Activated effector memory CD4-positive, alpha-beta T cell treated with Interleukin-2 at 50 U/mL for 16 hours (primary cell): ENCODE measurements at regions not wholly inside any gene's neighbourhood (a gene's known extent, or its start where the extent isn't known, plus 50 kb on each side); places are given as distances from the start of the nearest gene placed in this dataset.

Experiments
- DNase-seq: peaks from one replicate; pipeline ENCODE4 v3.0.0-alpha.2; 2020

DNA sequence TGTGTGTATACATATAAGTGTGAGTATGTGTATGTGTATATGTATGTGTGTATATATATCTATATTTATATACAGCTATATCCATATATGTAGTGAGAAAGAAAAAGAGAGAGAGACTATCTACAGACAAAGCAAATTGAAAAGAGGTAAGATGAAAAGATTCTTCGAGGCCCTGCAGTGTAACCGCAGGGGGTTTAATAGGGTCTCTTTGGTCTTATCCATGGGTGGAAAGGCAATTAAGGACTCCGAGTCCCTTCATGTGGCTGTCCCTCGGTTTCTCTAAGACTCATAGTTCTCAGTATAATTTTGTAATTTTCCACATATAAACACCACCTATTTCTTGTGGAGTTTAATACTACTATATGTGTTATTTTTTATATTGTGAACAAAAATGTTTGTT is 50.6 kb upstream of the JAZF1 start:
- DNase-seq, result no peak

GRCh38 chr7:28236560-28236959 is 56.0 kb upstream of the JAZF1 start:
- no peak for DNase-seq

DNA sequence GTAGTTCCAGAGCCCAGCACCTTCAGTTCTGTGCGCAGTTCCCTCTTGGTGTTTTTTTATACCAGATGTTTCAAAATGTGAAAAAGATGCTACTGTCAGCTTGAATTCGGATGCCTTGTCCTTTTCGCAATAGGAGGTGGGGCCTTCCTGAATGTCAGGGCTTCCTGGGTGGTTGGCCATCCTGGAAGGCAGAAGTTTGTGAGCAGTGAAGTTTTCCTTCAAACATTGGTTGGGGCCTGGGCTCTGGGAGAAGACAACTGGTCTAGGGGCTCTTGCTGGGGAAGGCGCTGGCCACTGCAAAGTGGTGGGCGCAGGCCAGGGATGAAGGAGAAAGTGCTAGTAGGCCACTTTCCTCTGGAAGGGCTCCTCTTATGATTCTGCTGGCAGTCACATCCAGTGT is 56.8 kb upstream of the JAZF1 start:
- DNase-seq, result no peak

GRCh38 chr7:28239823-28240204 is 59.2 kb upstream of the JAZF1 start:
- no peak for DNase-seq

DNA sequence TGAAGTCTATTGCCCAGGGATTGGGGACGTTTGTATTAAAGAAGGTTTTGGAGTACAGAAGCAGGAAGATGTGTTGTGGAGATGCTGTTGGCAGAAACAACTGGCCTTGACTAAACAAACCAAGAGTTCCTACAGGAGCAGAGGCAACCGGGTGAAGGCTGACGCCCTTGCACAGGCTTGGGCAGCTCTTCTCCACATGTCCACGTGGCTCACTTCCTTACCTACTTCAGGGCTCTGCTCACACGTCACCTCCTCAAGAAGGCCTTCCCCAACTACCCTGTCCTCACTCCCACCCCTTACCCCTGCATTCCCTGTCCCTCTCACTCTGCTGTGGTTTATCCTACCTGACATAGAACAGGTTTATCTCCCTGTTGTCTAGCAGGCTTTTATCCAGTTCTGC is 59.9 kb upstream of the JAZF1 start:
- no peak for DNase-seq

DNA sequence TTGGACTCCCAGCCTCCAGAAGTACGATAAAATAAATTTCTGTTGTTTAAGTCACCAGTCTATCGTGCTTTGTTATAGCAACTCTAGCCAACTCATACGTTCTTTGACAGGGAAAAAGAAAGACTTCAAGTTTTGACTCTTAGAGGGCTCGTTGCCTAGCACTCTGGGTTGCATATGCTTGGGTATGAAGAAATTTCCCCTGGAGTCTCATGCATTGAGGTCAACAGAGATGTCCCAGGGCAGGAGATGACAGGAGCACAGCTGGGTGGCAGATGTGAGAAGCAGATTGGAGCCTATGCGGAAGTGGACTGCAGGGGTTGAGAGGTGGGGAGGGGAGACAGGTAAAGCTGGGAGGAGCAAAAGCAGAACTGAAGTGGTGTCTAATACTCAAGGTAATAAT is 63.3 kb upstream of the JAZF1 start:
- DNase-seq, result no peak

- DNase-seq, result no peak
Observed at GRCh38 chr7:28245123-28245878, 64.7 kb upstream of the JAZF1 start.

DNA sequence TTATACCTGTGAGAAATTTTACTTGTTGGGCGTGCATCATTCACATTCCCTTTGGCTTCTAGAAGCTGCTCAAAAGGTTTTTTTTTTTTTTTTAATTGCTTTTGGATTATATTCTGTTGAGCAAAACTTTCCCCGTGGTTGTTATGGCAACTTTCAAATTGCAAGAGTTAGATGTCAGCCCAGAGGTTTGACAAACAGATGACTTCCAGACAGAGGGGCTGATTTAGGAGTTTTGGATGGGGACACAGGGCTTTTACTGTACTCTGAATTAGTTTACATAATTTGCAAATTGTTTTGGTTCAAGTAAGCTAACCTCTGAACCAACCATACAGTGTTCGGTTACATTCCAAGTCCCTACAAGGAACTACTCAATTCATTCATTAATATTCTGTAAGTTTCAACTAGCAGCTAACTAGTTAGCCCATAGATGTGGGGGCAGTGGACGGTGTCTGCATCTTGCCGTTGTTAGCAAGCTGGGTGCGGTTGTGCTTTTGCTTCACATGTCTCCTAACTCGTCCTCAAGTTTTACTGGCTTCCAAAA is 66.4 kb upstream of the JAZF1 start:
- no peak for DNase-seq

DNA sequence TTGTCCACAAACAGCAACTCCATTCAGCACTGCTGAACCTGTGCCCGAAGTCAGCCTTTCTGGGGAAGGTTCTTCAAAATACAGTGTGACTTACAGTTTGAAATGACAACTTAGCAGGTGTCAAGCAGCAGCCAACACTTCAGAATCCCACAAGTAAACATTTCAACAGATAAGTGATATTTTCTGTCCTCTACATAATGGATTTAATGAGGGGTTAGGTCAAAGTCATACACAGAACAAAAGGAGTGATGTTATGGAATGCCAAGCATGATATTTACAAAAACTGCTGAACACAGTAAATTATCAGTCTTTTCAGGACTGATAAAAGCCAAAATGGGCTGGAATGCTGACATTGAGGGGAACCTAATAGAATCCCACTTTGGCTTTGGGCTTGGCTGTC is 77.6 kb upstream of the JAZF1 start:
- no peak for DNase-seq

DNA sequence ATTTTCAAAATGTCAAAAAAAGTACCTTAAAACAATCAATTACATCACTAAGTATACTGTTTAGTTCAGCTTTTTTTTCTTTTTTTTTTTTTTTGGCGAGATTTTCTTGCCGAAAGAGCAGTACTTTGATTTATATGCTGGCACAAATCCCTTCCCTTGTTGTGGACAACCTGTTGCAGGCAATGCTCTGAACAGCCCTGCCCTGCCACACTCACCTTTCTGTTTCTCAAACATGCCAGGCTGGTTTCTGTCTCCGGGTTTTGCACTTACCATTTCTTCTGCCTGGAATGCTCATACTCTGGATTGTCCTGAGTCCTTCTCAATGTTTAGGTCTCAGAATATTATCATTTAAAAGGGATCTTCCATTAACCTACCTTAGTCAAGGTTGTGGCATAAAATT is 80.4 kb upstream of the JAZF1 start:
- DNase-seq, result no peak

GRCh38 chr7:28263622-28264271 is 83.2 kb upstream of the JAZF1 start:
- DNase-seq, result no peak

DNA sequence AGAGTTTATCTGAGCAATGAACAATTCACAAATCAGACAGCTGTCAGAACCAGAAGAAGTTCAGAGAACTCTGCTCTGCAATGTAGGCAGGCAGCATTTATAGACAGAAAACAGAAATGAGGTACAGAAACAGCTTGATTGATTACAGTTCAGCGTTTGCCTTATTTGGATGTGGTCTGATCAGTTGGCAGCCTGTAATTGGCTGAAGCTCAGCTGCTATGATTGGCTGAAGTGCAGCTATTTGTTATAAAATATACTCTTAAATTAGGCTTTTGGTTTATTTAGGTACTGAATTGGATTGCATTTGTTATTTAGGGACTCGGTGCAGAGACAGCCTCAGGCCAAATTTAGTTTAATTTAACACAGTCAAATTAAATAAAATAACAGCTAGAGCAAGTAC is 85.8 kb upstream of the JAZF1 start:
- DNase-seq, result no peak

DNA sequence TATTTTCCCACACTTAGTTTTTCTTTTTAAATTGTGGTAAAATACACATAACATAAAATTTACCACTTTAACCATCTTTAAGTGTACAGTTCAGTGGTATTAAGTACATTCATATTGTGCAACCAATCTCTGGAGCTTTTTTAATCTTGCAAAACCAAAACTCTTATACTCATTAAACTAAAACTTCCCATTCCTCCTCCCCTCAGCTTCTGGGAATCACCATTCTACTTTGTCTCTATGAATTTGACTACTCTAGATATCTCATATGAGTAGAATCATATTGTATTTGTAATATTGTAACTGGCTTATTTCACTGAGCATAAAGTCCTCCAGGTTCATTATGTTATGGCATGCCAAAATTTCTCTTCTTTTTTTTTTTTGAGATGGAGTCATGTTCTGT is 86.4 kb upstream of the JAZF1 start:
- DNase-seq, result no peak

DNA sequence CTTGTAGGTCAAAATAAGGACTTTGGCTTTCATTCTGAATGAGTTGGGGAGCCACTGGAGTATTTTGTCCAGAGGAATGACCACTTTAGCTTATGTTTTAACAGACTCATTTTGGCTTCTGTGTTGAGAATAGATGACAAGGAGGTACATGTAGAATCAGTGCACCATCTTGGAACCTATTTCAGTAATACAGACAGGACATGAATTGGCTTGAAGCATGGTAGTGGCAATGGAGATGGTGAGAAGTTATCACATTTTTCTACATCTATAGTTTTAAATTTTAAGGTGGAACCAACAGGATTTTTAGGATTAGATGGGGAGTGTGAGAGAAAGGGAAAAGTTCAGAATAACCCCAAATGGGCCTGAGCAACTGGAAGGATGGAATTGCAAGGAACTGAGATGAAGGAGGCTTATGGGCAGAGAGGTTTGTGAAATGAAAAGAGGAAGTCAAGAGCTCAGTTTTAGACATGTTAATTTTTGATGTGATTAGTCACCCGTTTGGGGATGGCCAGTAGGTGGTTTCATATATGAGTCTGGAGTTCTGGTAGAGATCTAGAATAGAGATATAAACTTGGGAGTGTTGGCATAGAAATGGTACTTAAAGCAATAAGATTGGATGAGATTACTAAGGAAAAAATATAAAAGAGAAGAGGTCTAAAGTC is 89.2 kb upstream of the JAZF1 start:
- no peak for DNase-seq

GRCh38 chr7:28270536-28270935 is 89.9 kb upstream of the JAZF1 start:
- DNase-seq, result no peak

- DNase-seq, result no peak
Observed at GRCh38 chr7:28272461-28272877, 91.9 kb upstream of the JAZF1 start.

GRCh38 chr7:28276298-28276697 is 95.7 kb upstream of the JAZF1 start:
- no peak for DNase-seq

GRCh38 chr7:28277364-28277763 is 96.8 kb upstream of the JAZF1 start:
- DNase-seq, result no peak

GRCh38 chr7:28277958-28278357 is 97.4 kb upstream of the JAZF1 start:
- DNase-seq, result no peak

DNA sequence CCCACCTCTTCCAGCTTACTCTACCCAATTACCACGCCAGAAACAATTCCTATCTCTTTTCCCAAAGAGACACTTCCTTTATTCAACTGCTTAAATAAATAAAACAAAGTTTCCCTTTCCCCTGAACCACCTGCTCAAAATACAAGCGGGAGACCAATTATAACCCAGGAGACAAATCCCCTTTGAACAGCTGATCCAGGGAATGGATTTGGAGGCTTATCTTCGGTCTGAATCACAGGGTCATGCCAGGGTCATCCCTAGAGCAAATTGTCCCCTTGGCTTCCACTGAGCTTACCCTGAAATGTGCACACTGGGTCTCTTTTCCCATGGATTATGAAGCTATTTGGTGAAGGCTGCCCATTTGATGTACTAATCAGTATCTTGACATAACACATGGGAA is 99.9 kb upstream of the JAZF1 start:
- no peak for DNase-seq

- no peak for DNase-seq
Observed at GRCh38 chr7:28290496-28290895, 109.9 kb upstream of the JAZF1 start.

DNA sequence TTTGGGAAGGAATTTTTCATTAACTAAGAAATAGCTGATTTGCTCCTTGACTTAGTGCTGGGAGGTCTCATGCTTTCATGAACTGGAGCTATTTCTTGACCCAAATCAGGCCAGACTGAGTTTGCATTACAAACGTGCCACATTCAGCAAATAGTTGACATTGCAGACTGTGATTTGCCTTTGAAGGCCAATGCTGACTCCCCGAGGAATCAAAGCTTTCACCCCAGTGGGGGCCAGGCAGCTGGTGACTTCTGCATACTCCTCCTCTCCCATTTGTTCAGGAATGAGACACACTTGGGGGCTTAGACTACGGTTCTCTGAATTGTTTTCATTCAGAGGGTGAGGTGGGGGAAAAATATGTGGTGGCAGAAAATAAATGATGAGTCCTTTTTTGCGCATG is 111.0 kb upstream of the JAZF1 start:
- DNase-seq, result no peak

GRCh38 chr7:28292834-28293526 is 112.4 kb upstream of the JAZF1 start:
- no peak for DNase-seq

DNA sequence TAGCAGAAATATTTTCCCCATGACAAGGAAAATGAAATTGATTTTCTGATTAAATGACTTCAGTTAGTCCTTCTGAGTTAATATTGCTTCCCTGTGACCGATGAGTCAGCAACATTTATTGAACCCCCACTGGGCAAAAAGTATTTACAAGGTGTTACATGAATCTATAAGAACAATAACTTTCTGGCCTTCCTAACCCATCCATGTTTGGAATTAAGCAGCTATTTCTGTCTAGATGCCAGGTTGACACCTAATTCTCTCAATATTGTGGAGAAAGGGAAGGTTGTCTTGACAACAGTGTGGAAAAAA is 112.9 kb upstream of the JAZF1 start:
- DNase-seq, result no peak
